ENCODE measurements at regions not wholly inside any gene's neighbourhood (a gene's known extent, or its start where the extent isn't known, plus 50 kb on each side); places are given as distances from the start of the nearest gene placed in this dataset.

GRCh38 chr4:14338585-14339265 lies 663.6 kb upstream of the CPEB2 start:
- peaks cover 21% of the 10 kb centered on the region for H3K27me3 Mint-ChIP-seq (ENCODE audit: low read depth)
- H3K36me3 Mint-ChIP-seq (ENCODE audit: low read depth), result no peaks in the 10 kb centered on the region
- no peak overlapping the region for H3K27ac Mint-ChIP-seq (ENCODE audit: unreplicated experiment)
- DNase-seq (ENCODE audit: low spot score), result no peak
- H3K9me3 Mint-ChIP-seq (ENCODE audit: low read depth), result peaks cover 7% of the 10 kb centered on the region
- H3K4me3 Mint-ChIP-seq (ENCODE audit: unreplicated experiment), result no peak overlapping the region
- no peaks in the 10 kb centered on the region for H3K4me1 Mint-ChIP-seq (ENCODE audit: low read depth)
- no peak for TF ChIP-seq CTCF (IDR thresholded peaks at IDR 0.05)

DNA sequence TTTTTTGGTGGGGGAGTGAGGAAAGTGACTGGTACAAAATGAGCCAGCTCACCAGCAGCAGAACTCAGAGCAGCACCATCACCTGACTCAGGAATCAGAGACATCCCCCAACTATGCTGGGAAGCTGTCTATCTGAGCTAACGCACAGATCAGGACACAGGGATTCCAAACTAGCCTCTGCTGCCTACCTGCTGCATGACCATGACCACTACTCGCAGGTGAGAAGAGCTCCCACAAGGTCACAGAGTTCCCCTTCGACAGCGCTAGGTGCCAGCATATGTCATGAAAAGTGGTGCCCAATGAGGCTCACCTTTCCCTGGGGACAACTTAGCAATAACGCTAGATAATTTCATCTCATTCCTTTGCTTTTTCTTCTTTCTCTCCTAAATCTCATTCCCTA lies 662.6 kb upstream of the CPEB2 start:
- H3K27ac Mint-ChIP-seq (ENCODE audit: unreplicated experiment), result no peak overlapping the region
- H3K4me3 Mint-ChIP-seq (ENCODE audit: unreplicated experiment), result no peak overlapping the region
- no peak for TF ChIP-seq CTCF (IDR thresholded peaks at IDR 0.05)
- H3K36me3 Mint-ChIP-seq (ENCODE audit: low read depth), result no peaks in the 10 kb centered on the region
- H3K27me3 Mint-ChIP-seq (ENCODE audit: low read depth), result peaks cover 21% of the 10 kb centered on the region
- peaks cover 2% of the 10 kb centered on the region for H3K9me3 Mint-ChIP-seq (ENCODE audit: low read depth)
- no peak for DNase-seq (ENCODE audit: low spot score)
- H3K4me1 Mint-ChIP-seq (ENCODE audit: low read depth), result no peaks in the 10 kb centered on the region

DNA sequence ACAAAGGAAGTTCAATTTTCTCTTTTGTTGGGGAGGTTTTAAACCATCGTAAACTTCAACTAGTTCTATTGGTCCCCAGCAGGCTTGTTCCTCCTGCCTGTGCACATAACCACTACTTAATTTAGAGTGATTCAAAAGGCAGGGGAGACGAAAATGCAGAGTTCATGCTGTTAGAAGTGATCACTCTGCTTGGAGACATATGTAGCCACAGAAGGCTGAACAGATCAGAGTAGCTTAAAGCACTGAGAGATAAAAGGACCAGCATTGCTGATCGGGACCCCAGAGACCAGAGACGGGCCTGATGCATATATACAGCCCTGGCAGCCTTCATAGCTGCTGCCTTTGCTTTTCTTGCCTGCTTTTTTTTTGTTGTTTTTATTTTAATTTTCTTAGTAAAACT lies 662.0 kb upstream of the CPEB2 start:
- Mint-ChIP-seq H3K4me1 (ENCODE audit: low read depth) (peaks cover 3% of the 10 kb centered on the region), H3K27me3 (ENCODE audit: low read depth) (peaks cover 21% of the 10 kb centered on the region), H3K4me3 (ENCODE audit: unreplicated experiment) (no peak overlapping the region), H3K36me3 (ENCODE audit: low read depth) (no peaks in the 10 kb centered on the region), H3K9me3 (ENCODE audit: low read depth) (peaks cover 2% of the 10 kb centered on the region), H3K27ac (ENCODE audit: unreplicated experiment) (no peak overlapping the region)
- no peak for DNase-seq (ENCODE audit: low spot score)
- TF ChIP-seq CTCF (IDR thresholded peaks at IDR 0.05), result no peak

DNA sequence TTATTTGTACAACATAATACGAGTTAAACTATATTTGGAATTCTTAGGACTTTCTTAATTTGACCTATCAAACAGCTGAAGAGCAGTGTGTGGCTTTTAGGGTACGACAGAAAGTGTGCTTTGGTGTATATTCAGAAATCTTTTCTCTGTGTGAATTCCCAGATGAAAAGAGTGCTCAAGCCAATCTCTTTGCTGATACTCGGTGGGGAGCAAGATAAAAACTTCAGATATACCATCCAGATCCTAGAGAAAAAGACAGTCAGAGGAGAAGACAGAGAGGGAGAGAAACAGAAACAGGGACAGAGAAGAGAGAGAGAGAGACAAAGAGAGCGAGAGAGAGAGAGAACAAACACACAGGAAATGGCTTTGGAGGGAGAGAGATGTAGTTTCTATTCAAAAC lies 658.3 kb upstream of the CPEB2 start:
- Mint-ChIP-seq H3K4me3 (ENCODE audit: unreplicated experiment) (no peak overlapping the region), H3K9me3 (ENCODE audit: low read depth) (no peaks in the 10 kb centered on the region), H3K27me3 (ENCODE audit: low read depth) (peaks cover 23% of the 10 kb centered on the region), H3K27ac (ENCODE audit: unreplicated experiment) (no peak overlapping the region), H3K4me1 (ENCODE audit: low read depth) (peaks cover 8% of the 10 kb centered on the region), H3K36me3 (ENCODE audit: low read depth) (no peaks in the 10 kb centered on the region)
- no peak for DNase-seq (ENCODE audit: low spot score)
- TF ChIP-seq CTCF (IDR thresholded peaks at IDR 0.05), result no peak

- no peak overlapping the region for H3K27ac Mint-ChIP-seq (ENCODE audit: unreplicated experiment)
- no peak for TF ChIP-seq CTCF (IDR thresholded peaks at IDR 0.05)
- peaks cover 13% of the 10 kb centered on the region for H3K27me3 Mint-ChIP-seq (ENCODE audit: low read depth)
- no peaks in the 10 kb centered on the region for H3K36me3 Mint-ChIP-seq (ENCODE audit: low read depth)
- peaks cover 8% of the 10 kb centered on the region for H3K4me1 Mint-ChIP-seq (ENCODE audit: low read depth)
- no peaks in the 10 kb centered on the region for H3K9me3 Mint-ChIP-seq (ENCODE audit: low read depth)
- no peak for DNase-seq (ENCODE audit: low spot score)
- no peak overlapping the region for H3K4me3 Mint-ChIP-seq (ENCODE audit: unreplicated experiment)
Measured at GRCh38 chr4:14345356-14345775, 656.9 kb upstream of the CPEB2 start.

All from chondrocyte (in vitro differentiated cells).